Smooth muscle cell (in vitro differentiated cells): ENCODE measurements at regions not wholly inside any gene's neighbourhood (a gene's known extent, or its start where the extent isn't known, plus 50 kb on each side); places are given as distances from the start of the nearest gene placed in this dataset.

Experiments
- DNase-seq: peaks from one replicate; lab custom pipeline; 2025; ENCODE audit not compliant: unreplicated experiment; lab: John Stamatoyannopoulos, UW
- H2AFZ ChIP-seq: fragments of 200-600 bp; sonication (generic); 2 replicates; pipeline ENCODE4 v1.6.0; 2016; ENCODE audit warnings: antibody characterized with exemption, low read depth, mild to moderate bottlenecking
- H3F3A ChIP-seq: fragments of 200-600 bp; sonication (generic); 2 replicates; pipeline ENCODE4 v1.6.0; 2017; ENCODE audit warnings: antibody characterized with exemption, low read depth
- H3K27ac ChIP-seq: fragments of 200-600 bp; sonication (generic); 2 replicates; pipeline ENCODE4 v1.5.1; 2016; ENCODE audit warnings: low read depth, mild to moderate bottlenecking
- H3K27me3 ChIP-seq: fragments of 200-600 bp; sonication (generic); 2 replicates; pipeline ENCODE4 v1.6.1; 2016; ENCODE audit warnings: low read depth, mild to moderate bottlenecking
- H3K36me3 ChIP-seq: fragments of 200-600 bp; sonication (generic); 2 replicates; pipeline ENCODE4 v1.5.1; 2016; ENCODE audit warnings: low read depth
- H3K4me1 ChIP-seq: fragments of 200-600 bp; sonication (generic); 2 replicates; pipeline ENCODE4 v1.5.1; 2016; ENCODE audit warnings: low read depth
- H3K4me2 ChIP-seq: fragments of 200-600 bp; sonication (generic); 2 replicates; pipeline ENCODE4 v1.6.0; 2016; ENCODE audit warnings: mild to moderate bottlenecking
- H3K4me3 ChIP-seq: fragments of 200-600 bp; sonication (generic); 2 replicates; pipeline ENCODE4 v1.5.1; 2016; ENCODE audit warnings: mild to moderate bottlenecking
- H3K79me2 ChIP-seq: fragments of 200-600 bp; sonication (generic); 2 replicates; pipeline ENCODE4 v1.6.0; 2016; ENCODE audit warnings: low read depth, mild to moderate bottlenecking
- H3K9ac ChIP-seq: fragments of 200-600 bp; sonication (generic); 2 replicates; pipeline ENCODE4 v1.6.0; 2016; ENCODE audit warnings: low read depth
- H3K9me3 ChIP-seq: fragments of 200-600 bp; sonication (generic); replicated peaks from 2 replicates; pipeline ENCODE4 v1.5.1; 2016; ENCODE audit warnings: low read depth
- H4K20me1 ChIP-seq: fragments of 200-600 bp; sonication (generic); 2 replicates; pipeline ENCODE4 v1.6.0; 2016; ENCODE audit warnings: low read depth
- CTCF ChIP-seq: fragments of 200-600 bp; sonication (generic); IDR thresholded peaks from 2 replicates; pipeline ENCODE4 v1.5.1; 2017; ENCODE audit warnings: borderline replicate concordance, mild to moderate bottlenecking, antibody characterized with exemption; ENCODE audit not compliant: insufficient read depth, poor library complexity, severe bottlenecking
- WGBS: methylation state at CpG from one replicate; pipeline ENCODE4 v1.1.7; 2016; ENCODE audit warnings: low lambda C conversion rate; 5-methylcytosine and 5-hydroxymethylcytosine counted together

DNA sequence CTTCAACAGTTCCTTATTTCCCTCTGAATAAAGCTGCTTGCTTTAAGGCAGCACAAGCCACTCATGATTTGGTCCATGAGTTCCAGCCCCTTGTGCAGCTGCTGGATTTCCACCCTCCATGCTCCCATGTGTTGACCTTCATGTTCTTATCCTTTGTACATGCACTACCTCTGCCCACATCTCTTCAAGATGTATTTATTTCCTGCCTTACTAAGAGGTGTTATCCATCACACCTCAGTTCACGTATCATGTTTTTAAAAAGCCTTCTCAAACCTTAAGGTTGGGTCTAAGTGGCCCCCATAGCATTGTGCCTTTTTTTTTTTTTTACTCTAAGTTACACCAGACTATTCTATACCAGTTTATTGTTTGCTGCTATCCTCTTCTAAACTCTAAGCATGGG is 107.7 kb downstream of the SIPA1L2 start:
- Histone ChIP-seq H3K27me3 (no peaks in the 10 kb centered on the region), H3K79me2 (peaks cover 85% of the 10 kb centered on the region), H2AFZ (no peak overlapping the region), H3K4me2 (no peak overlapping the region), H3K36me3 (no peaks in the 10 kb centered on the region), H4K20me1 (peaks cover 14% of the 10 kb centered on the region), H3K9ac (no peak overlapping the region), H3F3A (peaks cover 17% of the 10 kb centered on the region), H3K27ac (no peak overlapping the region), H3K4me3 (no peak overlapping the region), H3K9me3 (no peaks in the 10 kb centered on the region), H3K4me1 (peaks cover 27% of the 10 kb centered on the region)
- TF ChIP-seq CTCF = no peak
- WGBS = 100% methylated on average over 1 of the region's 1 CpG
- no peak for DNase-seq

DNA sequence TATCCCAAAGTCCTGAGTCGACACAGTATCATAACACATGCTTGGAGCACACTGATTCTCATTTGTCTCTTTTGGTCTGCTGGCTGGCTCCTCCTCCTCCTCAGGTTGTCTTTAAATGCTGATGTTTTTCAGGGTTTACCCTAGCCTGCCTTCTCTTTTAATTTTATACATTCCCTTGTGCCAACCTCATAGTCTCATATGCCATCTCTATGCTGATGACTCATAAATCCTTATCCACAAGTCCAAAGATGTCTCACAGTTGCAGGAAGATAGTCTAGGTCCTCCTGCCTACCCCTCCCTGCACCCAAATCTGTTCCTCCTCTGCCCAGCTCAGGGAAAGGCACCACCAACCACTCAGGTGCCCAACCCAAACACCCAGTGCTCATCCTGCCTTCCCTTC is 108.3 kb downstream of the SIPA1L2 start:
- TF ChIP-seq CTCF = no peak
- Histone ChIP-seq H3K9ac (no peak overlapping the region), H2AFZ (no peak overlapping the region), H3K4me2 (no peak overlapping the region), H3K79me2 (peaks cover 85% of the 10 kb centered on the region), H3K27ac (no peak overlapping the region), H4K20me1 (peaks cover 16% of the 10 kb centered on the region), H3K36me3 (no peaks in the 10 kb centered on the region), H3K9me3 (no peaks in the 10 kb centered on the region), H3K4me1 (peaks cover 23% of the 10 kb centered on the region), H3K4me3 (no peak overlapping the region), H3F3A (peaks cover 16% of the 10 kb centered on the region), H3K27me3 (no peaks in the 10 kb centered on the region)
- WGBS = 90% methylated on average over 1 of the region's 1 CpG
- no peak for DNase-seq

GRCh38 chr1:232519186-232519585 is 110.7 kb downstream of the SIPA1L2 start:
- no peaks in the 10 kb centered on the region for H3K36me3 ChIP-seq
- 92% methylated on average over 11 of the region's 11 CpGs for WGBS
- peaks cover 15% of the 10 kb centered on the region for H4K20me1 ChIP-seq
- H3K9ac ChIP-seq = no peak overlapping the region
- H3K4me2 ChIP-seq = no peak overlapping the region
- peak overlapping the region; percentile 69 for H3K27ac ChIP-seq
- peaks cover 97% of the 10 kb centered on the region for H3K79me2 ChIP-seq
- H3K9me3 ChIP-seq = no peaks in the 10 kb centered on the region
- H3K27me3 ChIP-seq = no peaks in the 10 kb centered on the region
- no peak for TF ChIP-seq CTCF
- peaks cover 15% of the 10 kb centered on the region for H3K4me1 ChIP-seq
- no peak overlapping the region for H3K4me3 ChIP-seq
- peaks cover 8% of the 10 kb centered on the region for H3F3A ChIP-seq
- no peak for DNase-seq
- no peak overlapping the region for H2AFZ ChIP-seq

DNA sequence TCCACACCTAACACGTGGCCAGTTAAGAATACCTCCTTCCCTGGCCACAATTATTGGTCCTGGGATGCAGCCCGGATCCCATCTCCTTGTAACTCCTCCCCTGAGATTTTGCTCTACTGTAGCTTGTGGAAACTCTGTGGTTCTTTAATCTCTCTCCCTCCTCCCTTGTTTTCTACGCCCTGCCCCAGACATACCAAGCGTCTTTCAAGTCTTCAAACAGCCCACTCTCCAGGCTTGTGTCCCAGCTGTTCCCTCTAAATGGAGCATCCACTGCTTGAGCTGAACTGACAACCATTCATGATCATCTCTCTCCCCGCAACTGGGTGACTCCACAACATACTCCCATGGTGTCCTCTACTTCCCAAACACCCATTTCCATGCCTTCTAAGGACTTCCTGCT is 111.6 kb downstream of the SIPA1L2 start:
- no peak for TF ChIP-seq CTCF
- H3F3A ChIP-seq = no peaks in the 10 kb centered on the region
- no peaks in the 10 kb centered on the region for H3K36me3 ChIP-seq
- peak overlapping the region; percentile 28 for H3K4me2 ChIP-seq
- no peak for DNase-seq
- no peaks in the 10 kb centered on the region for H3K9me3 ChIP-seq
- no peak overlapping the region for H2AFZ ChIP-seq
- 41% methylated on average over 5 of the region's 5 CpGs for WGBS
- peak overlapping the region; percentile 69 for H3K27ac ChIP-seq
- peaks cover 98% of the 10 kb centered on the region for H3K79me2 ChIP-seq
- peaks cover 10% of the 10 kb centered on the region for H4K20me1 ChIP-seq
- H3K9ac ChIP-seq = no peak overlapping the region
- no peak overlapping the region for H3K4me3 ChIP-seq
- no peaks in the 10 kb centered on the region for H3K27me3 ChIP-seq
- H3K4me1 ChIP-seq = peaks cover 8% of the 10 kb centered on the region
